ENCODE measurements at regions not wholly inside any gene's neighbourhood (a gene's known extent, or its start where the extent isn't known, plus 50 kb on each side); places are given as distances from the start of the nearest gene placed in this dataset.

DNA sequence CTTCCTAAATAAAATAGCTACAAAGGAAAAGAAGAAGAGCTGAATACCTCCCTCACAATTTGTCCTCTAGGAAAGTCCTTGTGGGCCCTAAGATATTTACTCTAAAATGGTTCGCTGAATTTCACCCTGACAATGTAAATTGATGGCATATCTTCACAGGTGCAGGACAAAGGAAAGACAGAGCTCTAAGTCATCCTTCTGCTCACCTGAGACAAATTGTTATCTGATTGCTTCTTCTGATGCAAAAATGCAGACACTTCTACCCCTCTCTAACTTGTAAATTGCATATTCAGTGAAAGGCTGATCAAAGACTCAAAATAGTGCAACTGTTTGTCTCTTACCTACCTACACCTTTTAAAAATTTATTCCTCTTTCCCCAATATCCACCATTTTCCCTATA, 747.2 kb upstream of the PRR20A start:
- H4K20me1 ChIP-seq (ENCODE audit: insufficient read depth, poor library complexity, severe bottlenecking) = no peaks in the 10 kb centered on the region
- no peaks in the 10 kb centered on the region for H3K9me2 ChIP-seq (replicated peaks; ENCODE audit: insufficient read depth)
- H3K4me3 ChIP-seq = no peak overlapping the region
- TF ChIP-seq, protein P1, sequence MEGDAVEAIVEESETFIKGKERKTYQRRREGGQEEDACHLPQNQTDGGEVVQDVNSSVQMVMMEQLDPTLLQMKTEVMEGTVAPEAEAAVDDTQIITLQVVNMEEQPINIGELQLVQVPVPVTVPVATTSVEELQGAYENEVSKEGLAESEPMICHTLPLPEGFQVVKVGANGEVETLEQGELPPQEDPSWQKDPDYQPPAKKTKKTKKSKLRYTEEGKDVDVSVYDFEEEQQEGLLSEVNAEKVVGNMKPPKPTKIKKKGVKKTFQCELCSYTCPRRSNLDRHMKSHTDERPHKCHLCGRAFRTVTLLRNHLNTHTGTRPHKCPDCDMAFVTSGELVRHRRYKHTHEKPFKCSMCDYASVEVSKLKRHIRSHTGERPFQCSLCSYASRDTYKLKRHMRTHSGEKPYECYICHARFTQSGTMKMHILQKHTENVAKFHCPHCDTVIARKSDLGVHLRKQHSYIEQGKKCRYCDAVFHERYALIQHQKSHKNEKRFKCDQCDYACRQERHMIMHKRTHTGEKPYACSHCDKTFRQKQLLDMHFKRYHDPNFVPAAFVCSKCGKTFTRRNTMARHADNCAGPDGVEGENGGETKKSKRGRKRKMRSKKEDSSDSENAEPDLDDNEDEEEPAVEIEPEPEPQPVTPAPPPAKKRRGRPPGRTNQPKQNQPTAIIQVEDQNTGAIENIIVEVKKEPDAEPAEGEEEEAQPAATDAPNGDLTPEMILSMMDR (IDR thresholded peaks at IDR 0.05; ENCODE audit: poor library complexity) = no peak
- TF ChIP-seq EZH2phosphoT487 (IDR thresholded peaks at IDR 0.05; ENCODE audit: low read depth, severe bottlenecking, unreplicated experiment) (no peak), EZH2 (IDR thresholded peaks at IDR 0.05; ENCODE audit: borderline replicate concordance) (no peak)
- no peak overlapping the region for H3K4me2 ChIP-seq
- no peak overlapping the region for H3K27ac ChIP-seq
- DNase-seq (ENCODE audit: low spot score) = no peak
- H3K27me3 ChIP-seq = no peaks in the 10 kb centered on the region
- H3K36me3 ChIP-seq (replicated peaks; ENCODE audit: insufficient read depth, low read depth) = no peaks in the 10 kb centered on the region
- H3K79me2 ChIP-seq = no peaks in the 10 kb centered on the region
- H2AFZ ChIP-seq = no peak overlapping the region
- H3K9me3 ChIP-seq (ENCODE audit: low read depth) = no peaks in the 10 kb centered on the region
- 80% methylated on average over 1 of the region's 1 CpG for WGBS (ENCODE audit: low lambda C conversion rate, missing lambda C conversion rate)
- no peaks in the 10 kb centered on the region for H3K4me1 ChIP-seq (ENCODE audit: insufficient read depth)

DNA sequence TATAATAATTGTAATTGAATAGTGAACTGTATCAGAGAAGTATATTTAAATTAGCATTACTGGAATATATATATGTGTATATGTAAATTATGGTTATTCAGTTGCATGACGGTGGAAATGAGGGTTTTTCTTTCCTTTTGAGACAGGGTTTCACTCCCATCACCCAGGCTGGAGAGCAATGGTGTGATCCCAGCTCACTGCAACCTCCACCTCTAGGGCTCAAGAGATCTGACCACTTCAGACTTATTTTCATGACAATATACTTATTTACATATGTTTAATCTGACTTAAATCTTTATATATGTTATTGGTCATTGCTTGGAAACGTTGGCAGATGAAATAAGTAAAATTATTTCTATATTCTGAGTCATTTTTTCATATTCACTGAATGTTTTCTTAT, 744.4 kb upstream of the PRR20A start:
- Histone ChIP-seq H3K27ac (no peak overlapping the region), H3K79me2 (no peaks in the 10 kb centered on the region), H3K9me3 (ENCODE audit: low read depth) (no peaks in the 10 kb centered on the region), H3K4me3 (no peak overlapping the region), H4K20me1 (ENCODE audit: insufficient read depth, poor library complexity, severe bottlenecking) (no peaks in the 10 kb centered on the region), H3K4me2 (no peak overlapping the region), H3K36me3 (replicated peaks; ENCODE audit: insufficient read depth, low read depth) (no peaks in the 10 kb centered on the region), H3K27me3 (no peaks in the 10 kb centered on the region), H3K9me2 (replicated peaks; ENCODE audit: insufficient read depth) (no peaks in the 10 kb centered on the region), H3K4me1 (ENCODE audit: insufficient read depth) (no peaks in the 10 kb centered on the region), H2AFZ (no peak overlapping the region)
- TF ChIP-seq, protein P1 (IDR thresholded peaks at IDR 0.05; ENCODE audit: poor library complexity) = no peak
- TF ChIP-seq EZH2 (IDR thresholded peaks at IDR 0.05; ENCODE audit: borderline replicate concordance) (no peak), EZH2phosphoT487 (IDR thresholded peaks at IDR 0.05; ENCODE audit: low read depth, severe bottlenecking, unreplicated experiment) (no peak)
- DNase-seq (ENCODE audit: low spot score) = no peak
- WGBS (ENCODE audit: low lambda C conversion rate, missing lambda C conversion rate) = 49% methylated on average over 2 of the region's 2 CpGs

DNA sequence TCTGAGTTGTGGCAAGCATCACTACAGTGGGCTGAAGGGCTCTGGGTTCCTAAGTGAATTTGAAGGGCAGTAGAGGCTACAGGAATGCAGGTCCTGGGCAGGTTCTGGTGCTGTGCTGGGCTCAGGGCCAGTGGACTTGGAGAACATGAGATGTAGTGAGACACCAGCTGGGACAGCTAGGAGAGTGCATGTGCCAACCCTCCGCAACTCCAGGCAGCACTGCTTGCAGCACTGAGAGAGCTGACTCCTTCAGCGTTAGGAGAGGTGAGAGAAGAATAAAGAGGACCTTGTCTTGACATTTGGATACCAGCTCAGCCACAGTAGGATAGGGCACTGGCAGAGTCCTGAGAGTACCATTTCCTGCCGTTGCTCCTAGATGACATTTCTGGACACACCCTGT, 739.9 kb upstream of the PRR20A start:
- no peak for DNase-seq (ENCODE audit: low spot score)
- Histone ChIP-seq H4K20me1 (ENCODE audit: insufficient read depth, poor library complexity, severe bottlenecking) (no peaks in the 10 kb centered on the region), H3K4me3 (no peak overlapping the region), H3K9me2 (replicated peaks; ENCODE audit: insufficient read depth) (no peaks in the 10 kb centered on the region), H3K36me3 (replicated peaks; ENCODE audit: insufficient read depth, low read depth) (no peaks in the 10 kb centered on the region), H3K4me2 (no peak overlapping the region), H3K4me1 (ENCODE audit: insufficient read depth) (no peaks in the 10 kb centered on the region), H3K27ac (no peak overlapping the region), H3K27me3 (no peaks in the 10 kb centered on the region), H2AFZ (no peak overlapping the region), H3K79me2 (no peaks in the 10 kb centered on the region), H3K9me3 (ENCODE audit: low read depth) (no peaks in the 10 kb centered on the region)
- WGBS (ENCODE audit: low lambda C conversion rate, missing lambda C conversion rate) = 91% methylated on average over 3 of the region's 3 CpGs
- TF ChIP-seq EZH2 (IDR thresholded peaks at IDR 0.05; ENCODE audit: borderline replicate concordance) (no peak), EZH2phosphoT487 (IDR thresholded peaks at IDR 0.05; ENCODE audit: low read depth, severe bottlenecking, unreplicated experiment) (no peak)
- TF ChIP-seq, protein P1 (IDR thresholded peaks at IDR 0.05; ENCODE audit: poor library complexity) = no peak

DNA sequence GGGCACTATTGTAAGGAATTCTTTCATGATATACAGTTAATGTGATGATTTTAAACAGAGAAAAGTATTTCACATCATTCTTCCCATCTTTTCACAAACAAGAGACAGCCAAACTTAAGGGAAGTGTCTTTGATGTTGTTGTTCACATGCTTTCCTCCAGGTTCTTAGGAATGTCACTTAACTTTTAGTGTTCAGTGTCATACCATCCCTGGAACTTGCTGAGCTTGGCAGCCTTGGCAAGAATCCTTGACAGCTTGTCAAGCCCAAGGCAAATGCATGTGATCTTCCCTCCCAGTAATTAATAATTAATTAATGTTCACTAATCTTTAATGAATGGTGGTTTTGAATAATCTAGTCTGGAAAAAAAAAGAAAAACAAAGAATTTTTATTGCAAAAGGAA, 727.9 kb upstream of the PRR20A start:
- Histone ChIP-seq H2AFZ (no peak overlapping the region), H3K36me3 (replicated peaks; ENCODE audit: insufficient read depth, low read depth) (no peaks in the 10 kb centered on the region), H3K9me2 (replicated peaks; ENCODE audit: insufficient read depth) (no peaks in the 10 kb centered on the region), H3K4me3 (no peak overlapping the region), H3K27ac (no peak overlapping the region), H4K20me1 (ENCODE audit: insufficient read depth, poor library complexity, severe bottlenecking) (no peaks in the 10 kb centered on the region), H3K9me3 (ENCODE audit: low read depth) (no peaks in the 10 kb centered on the region), H3K79me2 (no peaks in the 10 kb centered on the region), H3K4me2 (no peak overlapping the region), H3K4me1 (ENCODE audit: insufficient read depth) (no peaks in the 10 kb centered on the region), H3K27me3 (no peaks in the 10 kb centered on the region)
- no peak for TF ChIP-seq EZH2phosphoT487 (IDR thresholded peaks at IDR 0.05; ENCODE audit: low read depth, severe bottlenecking, unreplicated experiment)
- no peak for TF ChIP-seq EZH2 (IDR thresholded peaks at IDR 0.05; ENCODE audit: borderline replicate concordance)
- TF ChIP-seq, protein P1 (IDR thresholded peaks at IDR 0.05; ENCODE audit: poor library complexity) = no peak
- DNase-seq (ENCODE audit: low spot score) = no peak

Measured in hepatocyte (in vitro differentiated cells).